GM18870 (cell line): ENCODE measurements at regions not wholly inside any gene's neighbourhood (a gene's known extent, or its start where the extent isn't known, plus 50 kb on each side); places are given as distances from the start of the nearest gene placed in this dataset.

ENCODE experiments used
- ATAC-seq: cut with Tn5 transposase; IDR thresholded peaks from one replicate; pipeline ENCODE4 v1.9.1; 2021; ENCODE audit warnings: moderate library complexity; ENCODE audit not compliant: unreplicated experiment

DNA sequence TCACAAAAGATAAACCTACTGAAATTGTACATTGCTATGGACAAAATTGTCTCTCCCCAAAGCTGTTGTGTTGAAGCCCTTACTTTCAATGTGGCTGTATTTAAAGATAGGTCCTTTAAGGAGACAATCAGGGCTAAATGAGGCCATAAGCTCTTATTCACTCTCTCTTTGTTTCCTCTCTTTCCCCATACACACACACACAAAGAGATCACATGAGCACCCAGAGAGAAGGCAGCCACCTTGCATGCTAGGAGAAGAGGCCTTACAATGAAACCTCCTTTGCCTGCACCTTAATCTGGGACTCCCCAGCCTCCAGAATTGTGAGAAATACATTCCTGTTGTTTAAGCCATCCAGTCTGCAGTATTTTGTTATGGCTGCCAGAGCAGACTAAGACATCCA lies 1295.6 kb upstream of the CDH6 start:
- ATAC-seq, result no peak

- no peak for ATAC-seq
These were observed 1296.8 kb upstream of the CDH6 start for GRCh38 chr5:29896646-29897045.

DNA sequence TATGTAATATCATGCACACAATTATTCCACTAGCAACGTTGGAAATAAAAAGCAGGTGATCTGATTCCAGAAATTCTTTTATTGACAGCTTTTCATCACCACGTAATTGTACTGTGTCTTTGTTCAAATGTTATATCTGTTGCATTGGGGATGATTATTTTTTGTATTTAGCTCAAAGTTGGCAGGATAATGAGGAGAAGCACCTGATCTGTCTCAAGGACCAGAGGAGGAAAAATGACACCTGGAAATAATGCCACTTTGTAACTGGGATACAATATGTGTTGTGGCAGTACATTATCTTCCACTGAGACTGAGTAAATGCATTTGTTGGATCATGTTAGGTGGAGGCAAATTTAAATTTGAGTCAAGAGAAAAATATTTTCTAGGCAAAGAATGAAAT lies 1298.8 kb upstream of the CDH6 start:
- ATAC-seq, result no peak

DNA sequence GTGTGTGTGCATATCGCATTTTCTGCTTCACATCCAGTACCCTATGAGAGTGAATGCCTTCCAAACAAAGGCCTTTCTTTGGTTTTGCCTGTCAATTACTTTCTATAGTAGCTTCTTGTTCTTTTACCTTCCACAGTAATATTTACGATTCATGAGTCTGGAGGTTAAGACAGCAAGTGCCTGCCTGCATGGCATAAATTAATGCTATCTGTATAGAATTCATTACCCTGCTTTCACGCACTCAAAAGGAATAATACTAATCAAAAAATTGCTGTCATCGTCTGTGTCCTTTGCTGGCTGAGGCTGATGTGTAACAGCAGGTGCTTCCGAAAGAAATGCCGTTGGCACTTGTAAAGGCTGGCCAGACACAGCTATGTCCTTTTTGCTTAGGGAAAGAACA lies 1304.4 kb upstream of the CDH6 start:
- no peak for ATAC-seq

DNA sequence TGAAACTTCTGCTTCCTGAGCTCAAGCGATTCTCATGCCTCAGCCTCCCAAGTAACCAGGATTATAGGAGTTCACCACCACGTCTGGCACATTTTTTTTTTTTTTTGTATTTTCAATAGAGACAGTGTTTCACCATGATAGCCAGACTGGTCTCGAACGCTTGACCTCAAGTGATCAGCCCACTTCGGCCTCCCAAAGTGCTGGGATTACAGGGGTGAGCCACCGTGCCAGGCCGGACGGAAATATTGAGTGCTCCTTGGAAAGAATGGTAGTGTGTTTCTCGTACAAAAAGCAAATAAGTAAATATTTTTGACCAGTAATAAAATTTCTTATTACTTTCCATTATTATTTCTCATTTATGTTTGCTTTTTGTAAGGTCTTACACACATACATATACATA lies 1307.9 kb upstream of the CDH6 start:
- no peak for ATAC-seq

DNA sequence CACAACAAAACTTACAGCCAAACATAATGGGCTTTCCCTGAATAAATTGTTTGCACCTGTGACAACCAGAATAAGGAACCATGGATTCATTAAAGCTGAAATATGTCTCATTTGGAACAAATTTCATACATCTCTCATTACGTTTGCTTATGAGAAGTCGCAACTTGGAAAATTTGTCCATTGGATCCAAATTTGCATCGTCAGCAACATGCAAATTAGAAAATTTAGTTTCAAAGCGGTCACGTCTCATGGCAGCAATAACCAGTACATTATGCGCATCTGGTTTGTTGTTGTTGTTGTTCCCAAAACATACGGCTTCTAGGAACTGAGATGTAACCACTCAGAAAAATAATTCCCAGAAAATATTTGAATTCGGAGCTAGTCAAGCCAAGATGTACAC lies 1311.5 kb upstream of the CDH6 start:
- ATAC-seq, result no peak

GRCh38 chr5:29879401-29879800 lies 1314.1 kb upstream of the CDH6 start:
- ATAC-seq, result no peak

DNA sequence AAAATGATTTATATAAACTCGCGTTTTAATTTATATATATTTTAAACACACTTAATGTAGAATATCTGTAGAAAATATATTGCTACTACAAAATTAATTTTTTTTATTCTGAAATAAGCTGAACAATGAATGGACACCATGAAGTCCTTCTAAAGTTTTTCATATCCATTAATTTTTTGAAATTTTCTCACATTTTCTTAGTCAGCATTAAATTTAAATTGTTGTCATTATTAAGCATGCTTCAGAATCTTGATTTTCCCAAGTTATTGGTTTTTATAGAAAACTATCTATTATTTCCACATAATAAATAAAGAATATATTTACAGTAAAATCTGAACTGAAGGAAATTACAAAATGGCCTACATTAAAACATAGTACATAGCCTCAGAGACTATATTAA lies 1314.9 kb upstream of the CDH6 start:
- no peak for ATAC-seq

GRCh38 chr5:29867155-29867554 lies 1326.3 kb upstream of the CDH6 start:
- no peak for ATAC-seq

DNA sequence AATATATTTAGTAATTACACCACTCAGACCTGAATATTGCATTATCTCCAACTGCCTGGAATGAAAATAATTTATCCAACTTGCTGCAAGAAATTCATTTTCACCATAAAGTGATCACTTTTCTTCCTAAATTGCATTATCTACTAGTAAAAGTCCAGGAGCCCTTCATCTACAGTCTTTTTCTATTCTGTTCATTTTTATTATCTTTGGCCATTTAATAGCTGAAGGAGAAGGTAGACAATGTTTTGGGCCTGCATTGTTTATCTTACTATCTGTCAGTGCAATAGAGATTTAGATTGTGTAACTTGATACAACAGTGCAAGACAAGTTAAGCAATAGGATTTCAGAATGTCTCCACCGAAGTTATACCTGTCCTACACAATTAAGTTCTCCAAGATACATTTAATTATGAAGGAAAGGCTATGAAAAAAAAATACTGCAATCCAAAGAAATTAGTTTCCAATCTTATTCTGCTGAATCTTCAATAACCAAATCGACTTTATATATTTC lies 1339.7 kb upstream of the CDH6 start:
- ATAC-seq, result no peak

DNA sequence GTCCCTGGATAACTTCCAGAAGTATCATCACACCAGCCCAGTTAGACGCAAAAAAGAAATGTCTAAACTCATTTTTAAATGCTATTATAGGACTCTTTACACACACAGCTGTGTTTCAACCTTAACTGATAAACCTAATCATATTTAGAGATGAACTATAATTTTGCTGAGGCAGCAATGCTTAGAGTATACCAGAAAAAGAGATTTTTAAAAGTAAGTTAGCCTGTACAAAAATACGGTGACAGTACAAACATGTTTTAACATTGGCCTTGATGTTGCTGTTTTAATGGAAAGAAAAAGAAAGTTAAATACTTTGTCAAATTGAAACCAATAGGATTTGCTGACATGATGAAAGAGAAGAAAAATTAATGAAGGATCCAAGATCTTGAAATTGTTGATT lies 1341.2 kb upstream of the CDH6 start:
- ATAC-seq, result no peak

GRCh38 chr5:29845206-29845605 lies 1348.3 kb upstream of the CDH6 start:
- ATAC-seq, result no peak

DNA sequence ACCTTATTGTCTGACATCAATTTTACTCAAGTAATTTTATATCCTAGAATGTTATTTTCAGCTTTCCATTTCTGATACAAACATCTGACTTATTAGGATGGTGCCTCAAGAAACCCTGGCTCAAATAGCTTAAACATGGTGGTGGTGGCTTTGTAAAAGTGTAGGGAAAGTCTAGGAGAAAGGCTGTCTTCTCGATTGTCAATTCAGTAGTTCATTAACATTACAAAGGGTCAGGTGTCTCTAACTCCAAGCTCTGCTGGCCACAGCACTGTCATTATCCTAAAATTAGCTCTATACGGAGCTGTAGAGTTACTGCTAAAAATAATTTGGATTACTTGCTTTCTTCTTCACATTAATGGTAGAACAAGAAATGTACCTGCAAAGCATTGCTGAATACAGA lies 1360.1 kb upstream of the CDH6 start:
- ATAC-seq, result no peak

DNA sequence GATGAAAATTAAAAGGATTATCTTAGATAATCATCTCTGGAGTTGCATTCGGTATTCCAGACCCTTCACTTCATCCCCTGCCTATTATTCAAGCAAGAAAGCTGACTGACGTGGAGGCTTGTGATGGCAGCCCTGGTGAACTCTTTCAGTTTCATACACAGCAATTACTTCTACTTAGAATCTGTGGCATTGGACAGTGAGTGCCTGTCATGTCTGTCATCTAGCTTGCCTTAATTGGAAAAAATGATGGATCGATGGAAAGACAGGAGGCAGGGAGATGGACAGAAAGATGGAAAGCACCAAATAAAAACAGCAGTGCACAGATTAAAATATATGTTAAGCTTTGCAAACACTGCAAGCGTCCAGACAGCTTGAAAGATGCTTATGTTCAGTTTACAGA lies 1371.0 kb upstream of the CDH6 start:
- no peak for ATAC-seq

DNA sequence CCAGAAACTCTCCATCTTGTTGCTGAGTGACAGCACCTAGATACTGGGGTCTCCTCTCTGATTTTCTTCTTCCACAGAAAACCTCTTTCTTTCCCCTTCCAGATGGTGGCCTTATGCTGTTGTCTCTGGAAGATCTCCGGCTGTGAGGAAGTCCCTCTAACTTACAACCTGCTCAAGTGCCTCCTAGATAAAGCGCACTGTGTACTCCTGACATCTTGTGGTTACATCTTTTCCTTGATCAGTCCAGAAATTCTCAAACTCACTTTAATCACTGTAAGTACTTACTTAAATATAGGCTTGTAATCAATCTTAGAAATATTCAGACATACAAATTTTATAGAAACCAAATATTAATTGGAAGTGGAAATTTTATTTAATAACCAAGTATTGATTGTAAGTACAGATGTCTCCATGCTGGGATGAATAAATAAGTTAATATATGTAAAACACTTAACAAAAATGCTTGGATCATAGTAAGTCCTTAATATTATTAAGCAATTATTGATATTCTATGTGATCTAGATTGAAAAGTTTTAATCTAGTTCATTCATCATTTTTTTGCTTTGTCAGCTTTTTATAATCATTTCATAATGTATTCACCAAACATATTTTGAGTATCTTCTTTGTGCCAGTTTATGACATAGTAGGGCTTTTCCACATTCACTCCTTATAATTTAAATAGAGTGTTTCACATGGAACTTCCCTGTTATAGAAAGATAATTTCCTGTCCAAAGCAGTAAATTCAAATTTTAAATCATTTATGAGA lies 1381.4 kb upstream of the CDH6 start:
- no peak for ATAC-seq

DNA sequence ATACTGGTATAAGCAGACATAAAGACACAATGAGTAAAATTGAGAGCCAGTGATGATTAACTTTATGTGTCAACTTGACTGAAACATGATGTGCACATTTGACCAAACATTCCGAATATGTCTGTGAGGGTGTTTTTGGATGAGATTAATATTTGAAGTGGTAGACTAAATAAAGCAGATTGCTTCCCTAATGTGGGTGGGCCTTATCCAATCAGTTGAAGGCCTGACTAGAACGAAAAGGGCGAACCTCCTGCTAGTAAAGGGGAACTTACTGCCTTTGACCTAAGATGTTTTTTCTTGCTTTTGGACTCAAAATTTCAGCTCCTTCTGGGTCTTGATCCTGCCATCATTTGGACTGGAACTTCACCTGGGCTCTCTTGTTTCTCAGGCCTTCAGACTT lies 1387.7 kb upstream of the CDH6 start:
- ATAC-seq, result no peak

GRCh38 chr5:29800752-29801151 lies 1392.7 kb upstream of the CDH6 start:
- ATAC-seq, result no peak

GRCh38 chr5:29796013-29796412 lies 1397.5 kb upstream of the CDH6 start:
- no peak for ATAC-seq

DNA sequence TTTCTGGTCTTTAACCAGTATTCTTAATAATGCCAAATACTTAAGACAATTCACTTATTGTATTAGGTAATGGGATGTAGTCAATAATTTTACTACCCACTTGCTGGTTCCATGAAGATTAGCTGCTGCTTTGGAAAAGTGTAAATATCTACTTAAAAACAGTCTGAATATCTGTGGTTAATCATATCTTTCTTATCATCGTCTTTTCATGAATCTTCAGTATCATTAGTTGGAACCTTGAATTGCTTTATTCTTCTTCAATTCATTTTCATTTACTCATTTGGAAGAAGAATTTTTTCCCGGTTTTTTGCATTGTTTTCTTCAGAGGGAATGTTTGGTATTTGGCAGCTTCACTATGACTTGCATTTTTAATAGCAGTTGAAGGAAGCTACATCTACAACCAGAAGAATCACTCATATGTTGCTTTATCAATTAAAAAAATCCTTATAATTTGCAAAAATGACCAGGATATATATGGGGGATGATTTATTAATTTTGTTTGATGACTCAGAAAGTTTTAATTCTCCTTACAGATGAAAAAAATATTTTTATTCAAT lies 1398.3 kb upstream of the CDH6 start:
- no peak for ATAC-seq

GRCh38 chr5:29794141-29794787 lies 1399.2 kb upstream of the CDH6 start:
- ATAC-seq, result no peak

DNA sequence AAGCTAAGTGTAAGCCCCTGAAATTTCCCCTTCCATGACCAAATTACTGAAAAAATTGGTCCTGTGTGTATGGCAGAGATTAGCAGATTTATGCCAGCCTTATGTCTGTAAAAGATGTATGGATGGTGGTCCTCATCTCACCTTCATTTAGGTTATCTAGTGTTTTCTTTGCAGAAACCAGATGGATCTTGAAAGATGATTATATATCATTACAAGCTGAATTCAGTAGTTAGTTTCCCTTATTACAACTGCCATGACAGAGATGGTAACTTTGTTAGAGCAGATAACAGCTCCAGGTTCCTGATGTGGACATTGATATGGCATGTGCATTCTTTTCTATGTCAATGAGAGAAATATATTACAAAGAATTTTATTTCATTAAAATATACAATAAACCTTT lies 1403.2 kb upstream of the CDH6 start:
- ATAC-seq, result no peak

DNA sequence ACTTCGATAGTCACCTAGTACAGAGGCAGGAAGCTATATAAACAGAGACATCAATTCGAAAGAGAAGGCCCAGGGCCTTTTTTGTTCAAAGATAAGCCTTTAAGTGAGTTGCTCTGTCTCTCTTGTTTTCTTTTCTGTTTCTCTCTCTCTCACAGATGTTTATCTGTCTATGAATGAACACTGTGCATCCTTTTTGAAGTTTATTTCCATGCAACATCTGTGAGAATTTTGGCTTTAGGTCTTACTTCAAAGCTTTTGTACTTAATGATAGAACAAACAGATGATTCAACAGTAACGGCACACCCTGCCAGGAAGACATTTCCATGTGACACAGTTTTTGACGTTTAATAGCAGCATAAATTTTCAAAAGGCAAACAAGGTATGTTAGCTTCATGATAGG lies 1413.1 kb upstream of the CDH6 start:
- no peak for ATAC-seq
